Fibroblast of lung (primary cell): ENCODE measurements at regions not wholly inside any gene's neighbourhood (a gene's known extent, or its start where the extent isn't known, plus 50 kb on each side); places are given as distances from the start of the nearest gene placed in this dataset.

ENCODE experiments used
- DNase-seq, 2 donors: peaks; one replicate each; pipeline versions ENCODE4 v3.0.0 to v3.0.0-alpha.2; 2010; ENCODE audit warnings: low read depth in 2 of 2
- H2AFZ ChIP-seq: 2 replicates; pipeline ENCODE4 v1.5.1; 2012; ENCODE audit warnings: low read length, control low read depth, inconsistent platforms
- H3K27ac ChIP-seq: 2 replicates; pipeline ENCODE4 v1.5.1; 2011; ENCODE audit warnings: low read length, control low read depth; ENCODE audit not compliant: insufficient read depth
- H3K27me3 ChIP-seq: 2 replicates; pipeline ENCODE4 v1.5.1; 2011; ENCODE audit warnings: mild to moderate bottlenecking, low read length; ENCODE audit not compliant: control insufficient read depth, insufficient read depth
- H3K36me3 ChIP-seq: 2 replicates; pipeline ENCODE4 v1.5.1; 2011; ENCODE audit warnings: low read length; ENCODE audit not compliant: control insufficient read depth, insufficient read depth
- H3K4me1 ChIP-seq: 2 replicates; pipeline ENCODE4 v1.5.1; 2011; ENCODE audit warnings: low read length; ENCODE audit not compliant: control insufficient read depth, insufficient read depth; ENCODE audit errors: extremely low read depth
- H3K4me2 ChIP-seq: 2 replicates; pipeline ENCODE4 v1.5.1; 2011; ENCODE audit warnings: low read length, control low read depth; ENCODE audit not compliant: insufficient read depth; ENCODE audit errors: extremely low read depth
- H3K4me3 ChIP-seq, 4 experiments: fragments of 200-600 bp in 1 of 4; sonication (generic) in 1 of 4; replicated peaks in 1 of 4; 2 replicates each; pipeline ENCODE4 v1.5.1; 2011 to 2016; ENCODE audit warnings: low read length in 4 of 4, low read depth in 3 of 4, mild to moderate bottlenecking in 3 of 4, control low read depth in 2 of 4, inconsistent platforms in 1 of 4, mixed read lengths in 1 of 4; ENCODE audit not compliant: insufficient read depth in 1 of 4; ENCODE audit errors: control extremely low read depth in 1 of 4
- H3K79me2 ChIP-seq: 2 replicates; pipeline ENCODE4 v1.5.1; 2012; ENCODE audit warnings: mild to moderate bottlenecking, low read length, inconsistent platforms; ENCODE audit not compliant: control insufficient read depth, insufficient read depth
- H3K9ac ChIP-seq: 2 replicates; pipeline ENCODE4 v1.5.1; 2011; ENCODE audit warnings: mild to moderate bottlenecking, low read length, control low read depth; ENCODE audit not compliant: insufficient read depth
- H3K9me3 ChIP-seq: 2 replicates; pipeline ENCODE4 v1.5.1; 2012; ENCODE audit warnings: low read depth, low read length; ENCODE audit not compliant: control insufficient read depth, insufficient read depth
- H4K20me1 ChIP-seq: 2 replicates; pipeline ENCODE4 v1.5.1; 2011; ENCODE audit warnings: low read length; ENCODE audit not compliant: control insufficient read depth, insufficient read depth; ENCODE audit errors: extremely low read depth
- CTCF ChIP-seq, 2 donors: IDR thresholded peaks in 1 of 2; conservative IDR thresholded peaks in 1 of 2; 1 replicate in 1 of 2; 2 replicates in 1 of 2; pipeline ENCODE4 v1.5.1; 2011 to 2012; ENCODE audit warnings: low read length in 2 of 2, control low read depth in 1 of 2, inconsistent platforms in 1 of 2, low read depth in 1 of 2, mild to moderate bottlenecking in 1 of 2
- EZH2 ChIP-seq: IDR thresholded peaks from 2 replicates; pipeline ENCODE4 v1.5.1; 2012; ENCODE audit warnings: low read length, control low read depth, mild to moderate bottlenecking; ENCODE audit errors: missing control alignments

- Histone ChIP-seq H3K36me3 (no peaks in the 10 kb centered on the region), H2AFZ (no peak overlapping the region), H3K9ac (no peak overlapping the region), H3K27ac (no peak overlapping the region), H3K4me2 (no peak overlapping the region), H3K4me1 (no peaks in the 10 kb centered on the region), H3K27me3 (no peaks in the 10 kb centered on the region), H4K20me1 (no peaks in the 10 kb centered on the region), H3K79me2 (no peaks in the 10 kb centered on the region), H3K9me3 (no peaks in the 10 kb centered on the region), H3K4me3 (no peak overlapping the region)
- TF ChIP-seq EZH2: no peak
- DNase-seq: peak in 1 of 2 donors; percentile 4
Observed at GRCh38 chr16:76193906-76194615, 83.1 kb upstream of the CNTNAP4 start.

GRCh38 chr16:76194616-76195015 lies 82.6 kb upstream of the CNTNAP4 start:
- no peak for TF ChIP-seq EZH2
- TF ChIP-seq CTCF (conservative IDR thresholded peaks at IDR 0.05 in 1 of 2, IDR thresholded peaks at IDR 0.05 in 1 of 2; ENCODE audit: low read depth in 1 of 2, low read length in 2 of 2): no peak
- Histone ChIP-seq H3K9ac (no peak overlapping the region), H3K4me3 (no peak overlapping the region), H3K36me3 (no peaks in the 10 kb centered on the region), H3K27me3 (no peaks in the 10 kb centered on the region), H3K9me3 (no peaks in the 10 kb centered on the region), H4K20me1 (no peaks in the 10 kb centered on the region), H3K4me1 (no peaks in the 10 kb centered on the region), H3K4me2 (no peak overlapping the region), H3K27ac (no peak overlapping the region), H2AFZ (no peak overlapping the region), H3K79me2 (no peaks in the 10 kb centered on the region)
- peak in 1 of 2 donors; percentile 12 for DNase-seq

- Histone ChIP-seq H4K20me1 (no peaks in the 10 kb centered on the region), H3K27ac (no peak overlapping the region), H3K36me3 (no peaks in the 10 kb centered on the region), H3K9me3 (no peaks in the 10 kb centered on the region), H3K9ac (no peak overlapping the region), H3K27me3 (no peaks in the 10 kb centered on the region), H3K79me2 (no peaks in the 10 kb centered on the region), H2AFZ (no peak overlapping the region), H3K4me2 (no peak overlapping the region), H3K4me1 (no peaks in the 10 kb centered on the region), H3K4me3 (no peak overlapping the region)
- TF ChIP-seq CTCF (conservative IDR thresholded peaks at IDR 0.05 in 1 of 2, IDR thresholded peaks at IDR 0.05 in 1 of 2; ENCODE audit: low read depth in 1 of 2, low read length in 2 of 2): no peak
- TF ChIP-seq EZH2: no peak
- DNase-seq: no peak
Observed at GRCh38 chr16:76195056-76195455, 82.1 kb upstream of the CNTNAP4 start.
